GM18870 (cell line): ENCODE measurements at regions not wholly inside any gene's neighbourhood (a gene's known extent, or its start where the extent isn't known, plus 50 kb on each side); places are given as distances from the start of the nearest gene placed in this dataset.

Source experiments
- ATAC-seq: cut with Tn5 transposase; IDR thresholded peaks from one replicate; pipeline ENCODE4 v1.9.1; 2021; ENCODE audit warnings: moderate library complexity; ENCODE audit not compliant: unreplicated experiment

DNA sequence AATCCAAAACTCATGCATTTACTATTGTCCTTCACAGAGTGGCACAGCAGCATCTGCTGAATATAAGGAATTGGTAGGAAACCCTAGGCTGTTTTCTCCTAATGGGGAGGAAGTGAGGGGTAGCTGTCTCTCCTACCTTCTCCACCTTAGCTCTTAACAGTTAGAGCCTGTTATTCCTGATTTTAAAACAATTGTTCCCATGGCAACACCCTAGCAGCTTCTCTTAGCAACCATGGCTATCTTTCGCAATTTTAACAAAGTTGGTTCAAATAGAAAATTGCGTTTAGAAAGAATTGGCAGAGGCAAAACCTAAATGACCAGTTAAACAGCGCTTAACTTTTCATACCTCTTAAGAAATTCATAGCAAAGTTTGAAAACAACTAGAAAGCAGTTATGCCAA is 603.4 kb upstream of the AUTS2 start:
- no peak for ATAC-seq

- no peak for ATAC-seq
Observed at GRCh38 chr7:68998136-68998535, 600.1 kb upstream of the AUTS2 start.

DNA sequence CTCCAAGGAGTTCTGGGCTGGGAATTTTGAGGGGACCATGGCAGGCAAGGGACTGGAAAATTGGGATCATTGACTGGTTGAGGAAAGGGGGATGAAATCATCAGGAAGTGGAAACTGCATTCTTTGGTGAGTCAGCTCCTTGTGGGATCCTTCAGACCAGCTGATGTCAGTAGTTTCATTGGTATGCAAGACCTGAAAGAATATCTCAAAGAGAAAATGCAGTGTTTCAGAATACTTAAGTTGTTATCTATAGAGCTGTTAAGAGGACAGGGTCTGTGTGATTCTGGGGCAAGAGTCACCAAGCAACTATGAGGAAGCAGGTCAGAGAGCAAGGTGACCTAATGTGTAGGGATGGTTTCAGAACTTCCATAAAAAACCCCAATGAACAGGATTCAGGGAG is 595.9 kb upstream of the AUTS2 start:
- no peak for ATAC-seq

- no peak for ATAC-seq
Observed at GRCh38 chr7:69012149-69012548, 586.1 kb upstream of the AUTS2 start.

- ATAC-seq, result no peak
Observed at GRCh38 chr7:69017208-69017607, 581.1 kb upstream of the AUTS2 start.

- ATAC-seq, result no peak
Observed at GRCh38 chr7:69018200-69018599, 580.1 kb upstream of the AUTS2 start.

GRCh38 chr7:69019437-69019836 is 578.8 kb upstream of the AUTS2 start:
- no peak for ATAC-seq

- no peak for ATAC-seq
Observed at GRCh38 chr7:69020536-69020935, 577.7 kb upstream of the AUTS2 start.

DNA sequence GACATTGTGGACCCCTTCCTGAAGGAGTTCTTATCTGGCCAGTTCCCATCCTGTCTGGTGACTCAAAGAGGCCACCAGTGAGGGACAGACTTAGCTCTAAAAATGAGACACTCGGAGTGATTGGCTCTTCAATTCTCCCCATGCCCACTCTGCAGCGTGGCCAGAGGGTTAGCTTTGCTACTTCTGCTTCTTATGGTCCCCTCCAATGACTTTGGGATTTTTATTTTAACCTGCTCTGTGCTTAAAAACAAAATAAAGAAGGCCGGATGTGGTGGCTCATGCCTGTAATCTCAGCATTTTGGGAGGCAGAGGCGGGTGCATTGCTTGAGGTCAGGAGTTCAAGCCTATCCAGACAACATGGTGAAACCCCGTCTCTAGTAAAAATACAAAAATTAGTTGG is 573.0 kb upstream of the AUTS2 start:
- no peak for ATAC-seq

GRCh38 chr7:69032848-69033247 is 565.4 kb upstream of the AUTS2 start:
- ATAC-seq, result no peak

DNA sequence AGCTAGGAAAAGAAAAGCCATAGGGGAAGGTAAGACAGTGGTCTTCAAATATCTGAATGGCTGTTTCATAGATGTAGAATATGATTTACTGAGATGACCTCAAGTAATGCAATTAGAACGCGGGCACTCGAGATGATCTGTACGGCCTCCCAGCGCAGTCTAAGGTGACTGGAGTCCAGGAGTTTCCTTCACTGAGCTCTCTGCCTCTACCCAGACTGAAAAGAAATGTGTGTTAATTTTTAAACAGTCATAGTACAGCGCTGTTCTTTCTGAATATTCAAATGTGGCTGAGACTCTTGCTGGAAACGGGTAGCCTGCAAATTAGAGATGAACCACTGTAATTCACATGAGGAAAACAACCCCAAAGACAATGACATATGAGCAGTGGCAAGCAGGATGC is 562.4 kb upstream of the AUTS2 start:
- ATAC-seq, result no peak

DNA sequence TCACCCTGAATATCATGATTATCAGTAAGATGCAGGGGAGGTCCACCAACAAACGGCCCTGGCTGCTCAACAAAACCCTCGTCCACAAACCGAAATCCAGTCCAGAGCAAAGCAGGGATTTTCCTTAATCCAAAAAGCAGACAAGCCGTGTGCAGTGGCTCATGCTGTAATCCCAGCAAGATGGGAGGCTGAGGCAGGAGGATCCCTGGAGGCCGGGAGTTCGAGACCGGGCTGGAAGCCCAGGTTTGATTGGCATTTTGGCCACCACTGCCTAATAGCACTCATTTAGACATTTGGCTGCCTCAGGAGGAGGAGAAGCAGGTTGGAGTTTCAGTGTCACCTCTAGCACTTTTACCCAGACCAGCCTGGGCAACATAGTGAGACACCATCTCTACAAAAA is 562.0 kb upstream of the AUTS2 start:
- ATAC-seq, result no peak

DNA sequence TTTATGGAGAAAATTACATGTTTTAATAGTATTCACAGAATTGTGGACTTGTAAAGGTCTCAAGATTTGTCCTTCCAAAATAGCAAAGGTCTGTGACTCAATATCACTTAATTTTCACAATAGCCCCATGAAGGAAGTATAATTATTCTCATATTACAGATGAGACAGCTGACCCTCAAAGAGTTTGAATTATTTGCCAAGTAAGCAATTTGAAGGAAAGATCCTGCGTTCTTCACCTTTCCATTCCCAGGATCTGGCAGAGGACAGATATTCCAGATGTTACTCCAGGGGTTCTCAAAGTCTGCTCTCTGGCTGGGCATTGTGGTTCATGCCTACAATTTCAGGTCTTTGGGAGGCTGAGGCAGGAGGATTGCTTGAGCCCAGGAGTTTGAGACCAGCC is 559.4 kb upstream of the AUTS2 start:
- no peak for ATAC-seq

DNA sequence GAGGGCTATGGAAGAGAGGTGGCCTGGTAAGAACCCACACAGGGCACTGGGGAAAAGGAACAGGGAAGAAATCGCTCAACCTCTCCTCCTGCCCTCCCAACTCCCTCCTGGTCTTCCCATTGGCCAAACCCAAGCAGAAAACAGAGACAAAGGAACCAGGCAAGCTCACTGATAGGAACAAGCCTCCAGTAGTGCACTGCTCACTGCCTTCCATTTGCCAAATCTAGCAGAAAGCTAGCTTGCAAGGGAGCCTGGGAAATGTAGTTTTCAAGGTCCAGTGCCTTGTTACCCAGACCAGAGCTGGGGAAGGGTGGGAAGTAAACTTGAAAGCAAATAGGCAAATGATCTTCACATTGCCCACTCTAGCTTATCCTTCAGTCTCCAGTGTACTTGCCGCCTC is 556.1 kb upstream of the AUTS2 start:
- ATAC-seq, result no peak

GRCh38 chr7:69047151-69047754 is 551.0 kb upstream of the AUTS2 start:
- no peak for ATAC-seq

GRCh38 chr7:69049326-69049725 is 548.9 kb upstream of the AUTS2 start:
- no peak for ATAC-seq

- no peak for ATAC-seq
Observed at GRCh38 chr7:69052447-69052846, 545.8 kb upstream of the AUTS2 start.

DNA sequence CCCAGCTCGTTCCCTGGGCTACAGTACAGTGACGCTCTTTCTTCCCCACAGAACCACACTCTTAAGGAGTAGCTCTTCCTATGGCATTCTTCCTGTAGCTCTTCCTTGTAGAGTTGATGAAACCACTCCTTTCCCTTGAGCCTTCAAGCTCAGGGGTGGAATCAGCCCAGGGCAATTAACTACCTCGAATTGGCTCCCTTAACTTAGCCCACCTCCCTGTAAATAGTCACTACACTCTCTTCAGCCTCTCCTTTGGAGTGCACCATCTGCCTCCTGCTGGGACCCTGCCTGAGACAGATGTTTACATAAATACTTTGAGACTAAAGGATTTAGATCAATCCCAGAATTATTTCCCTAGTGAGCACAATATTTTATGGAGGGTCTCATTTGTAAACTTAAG is 537.8 kb upstream of the AUTS2 start:
- ATAC-seq, result no peak

DNA sequence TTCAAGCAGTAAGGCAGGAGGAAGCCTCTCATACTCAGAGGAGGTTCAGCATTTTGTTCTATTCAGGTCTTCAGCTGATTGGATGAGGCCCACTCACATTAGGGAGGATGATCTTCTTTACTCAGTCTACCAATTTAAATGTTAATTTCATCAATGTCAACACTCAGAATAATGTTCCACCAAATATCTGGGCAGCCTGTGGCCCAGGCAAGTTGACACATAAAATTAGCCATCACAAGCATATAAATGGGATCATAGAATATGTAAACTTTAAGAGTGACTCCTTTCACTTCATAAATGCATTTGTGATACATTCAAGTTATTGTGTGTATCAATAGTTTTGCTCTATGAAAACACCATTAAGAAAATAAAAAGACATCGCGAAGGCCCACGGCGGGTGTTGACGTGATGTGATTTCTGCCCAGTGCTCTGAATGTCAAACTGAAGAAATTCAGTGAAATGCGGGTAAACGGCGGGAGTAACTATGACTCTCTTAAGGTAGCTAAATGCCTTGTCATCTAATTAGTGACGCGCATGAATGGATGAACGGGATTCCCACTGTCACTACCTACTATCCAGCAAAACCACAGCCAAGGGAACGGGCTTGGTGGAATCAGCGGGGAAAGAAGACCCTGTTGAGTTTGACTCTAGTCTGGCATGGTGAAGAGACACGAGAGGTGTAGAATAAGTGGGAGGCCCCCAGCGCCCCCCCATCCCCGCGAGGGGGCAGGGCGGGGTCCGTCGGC is 536.1 kb upstream of the AUTS2 start:
- ATAC-seq, result no peak

GRCh38 chr7:69067397-69067796 is 530.9 kb upstream of the AUTS2 start:
- no peak for ATAC-seq

- ATAC-seq, result no peak
Observed at GRCh38 chr7:69070476-69070875, 527.8 kb upstream of the AUTS2 start.

DNA sequence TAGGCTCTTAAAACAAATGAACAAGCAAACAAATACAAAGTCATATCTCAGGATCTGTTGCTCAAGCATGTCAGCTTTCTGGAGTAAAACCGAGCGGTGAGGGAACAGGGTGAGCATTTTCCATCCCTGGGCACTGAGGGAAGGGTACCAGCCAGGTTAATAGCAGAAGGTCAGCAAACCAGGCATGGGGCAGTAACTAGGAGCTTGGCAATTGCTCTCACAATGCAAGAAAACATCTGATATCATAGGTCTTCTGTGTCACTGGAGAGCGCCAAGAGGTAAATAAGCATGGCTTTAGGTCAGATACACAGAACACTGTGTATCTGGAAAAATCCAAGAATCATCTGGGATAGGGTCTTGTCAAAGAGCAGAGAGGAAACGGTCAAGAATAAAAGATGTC is 521.7 kb upstream of the AUTS2 start:
- no peak for ATAC-seq
